GM23338 (cell line): ENCODE measurements at regions not wholly inside any gene's neighbourhood (a gene's known extent, or its start where the extent isn't known, plus 50 kb on each side); places are given as distances from the start of the nearest gene placed in this dataset.

ENCODE experiments used
- ATAC-seq: fragments of 200-7000 bp; cut with Tn5 transposase; 3 replicates; pipeline ENCODE4 v1.9.1; 2020
- DNase-seq: peaks from one replicate; pipeline ENCODE4 v3.0.0-alpha.2; 2015; ENCODE audit warnings: low spot score
- H2AFZ ChIP-seq: fragments of 200-600 bp; sonication (generic); 2 replicates; pipeline ENCODE4 v1.8.0; 2016; ENCODE audit warnings: antibody characterized with exemption, mild to moderate bottlenecking, moderate library complexity
- H3F3A ChIP-seq: fragments of 200-600 bp; sonication (generic); replicated peaks from 2 replicates; pipeline ENCODE4 v1.8.0; 2017; ENCODE audit warnings: antibody characterized with exemption, mixed run types, low read depth
- H3K27ac ChIP-seq: fragments of 200-600 bp; sonication (generic); 2 replicates; pipeline ENCODE4 v1.6.1; 2016; ENCODE audit warnings: low read depth
- H3K27me3 ChIP-seq: fragments of 200-600 bp; sonication (generic); 2 replicates; pipeline ENCODE4 v1.8.0; 2016; ENCODE audit warnings: mild to moderate bottlenecking, mixed run types, moderate library complexity; ENCODE audit not compliant: insufficient read depth
- H3K36me3 ChIP-seq: fragments of 200-600 bp; sonication (generic); 2 replicates; pipeline ENCODE4 v1.8.0; 2016; ENCODE audit warnings: mild to moderate bottlenecking; ENCODE audit not compliant: insufficient read depth
- H3K4me1 ChIP-seq: fragments of 200-600 bp; sonication (generic); 2 replicates; pipeline ENCODE4 v1.8.0; 2016; ENCODE audit warnings: mild to moderate bottlenecking, moderate library complexity; ENCODE audit not compliant: insufficient read depth
- H3K4me2 ChIP-seq: fragments of 200-600 bp; sonication (generic); 2 replicates; pipeline ENCODE4 v1.7.1; 2017; ENCODE audit warnings: mixed run types
- H3K4me3 ChIP-seq: fragments of 200-600 bp; sonication (generic); 2 replicates; pipeline ENCODE4 v1.6.1; 2016; ENCODE audit warnings: mixed run types
- H3K79me2 ChIP-seq: fragments of 200-600 bp; sonication (generic); replicated peaks from 2 replicates; pipeline ENCODE4 v1.8.0; 2017; ENCODE audit warnings: mild to moderate bottlenecking; ENCODE audit not compliant: insufficient read depth
- H3K9me2 ChIP-seq: fragments of 200-600 bp; sonication (generic); 2 replicates; pipeline ENCODE4 v1.8.0; 2017; ENCODE audit not compliant: insufficient read depth
- H4K20me1 ChIP-seq: fragments of 200-600 bp; sonication (generic); replicated peaks from 2 replicates; pipeline ENCODE4 v1.8.0; 2017; ENCODE audit warnings: mild to moderate bottlenecking; ENCODE audit not compliant: insufficient read depth
- H3K27ac Mint-ChIP-seq: 2 replicates; pipeline ENCODE4 v1.8.0; 2020; ENCODE audit warnings: inconsistent platforms, mild to moderate bottlenecking, moderate library complexity, mixed read lengths
- H3K27me3 Mint-ChIP-seq: 3 replicates; pipeline ENCODE4 v1.8.0; 2022; ENCODE audit warnings: low read depth, mild to moderate bottlenecking, moderate library complexity, mixed read lengths, inconsistent platforms; ENCODE audit not compliant: insufficient read depth, poor library complexity
- H3K36me3 Mint-ChIP-seq: 3 replicates; pipeline ENCODE4 v1.8.0; 2021; ENCODE audit warnings: low read depth, mild to moderate bottlenecking, inconsistent platforms, moderate library complexity, mixed read lengths
- H3K4me1 Mint-ChIP-seq: 3 replicates; pipeline ENCODE4 v1.8.0; 2020; ENCODE audit warnings: mild to moderate bottlenecking, inconsistent platforms, mixed read lengths
- H3K4me3 Mint-ChIP-seq: 3 replicates; pipeline ENCODE4 v1.8.0; 2021; ENCODE audit warnings: moderate library complexity, mild to moderate bottlenecking, inconsistent platforms, mixed read lengths
- H3K9me3 Mint-ChIP-seq: 3 replicates; pipeline ENCODE4 v1.8.0; 2020; ENCODE audit warnings: moderate library complexity, mild to moderate bottlenecking, inconsistent platforms, mixed read lengths
- CREB1 ChIP-seq: fragments of 250-450 bp; sonication (Bioruptor Pico); IDR thresholded peaks from 2 replicates; pipeline ENCODE4 v1.5.0; 2020; ENCODE audit warnings: low read depth, mild to moderate bottlenecking, moderate library complexity
- ETS1 ChIP-seq: IDR thresholded peaks from 2 replicates; pipeline ENCODE4 v1.6.1; 2016; ENCODE audit warnings: antibody characterized with exemption
- EZH2 ChIP-seq: fragments of 200-600 bp; sonication (generic); IDR thresholded peaks from one replicate; pipeline ENCODE4 v1.8.0; 2017; ENCODE audit warnings: antibody characterized with exemption, mild to moderate bottlenecking, low read depth; ENCODE audit not compliant: unreplicated experiment
- EZH2phosphoT487 ChIP-seq: fragments of 200-600 bp; sonication (generic); IDR thresholded peaks from one replicate; pipeline ENCODE4 v1.8.1; 2018; ENCODE audit warnings: antibody characterized with exemption; ENCODE audit not compliant: unreplicated experiment
- JUNB ChIP-seq: IDR thresholded peaks from one replicate; pipeline ENCODE4 v1.6.1; 2016; ENCODE audit warnings: antibody characterized with exemption; ENCODE audit not compliant: unreplicated experiment
- NANOG ChIP-seq: IDR thresholded peaks from 2 replicates; pipeline ENCODE4 v1.6.1; 2016; ENCODE audit warnings: antibody characterized with exemption, borderline replicate concordance
- POLR2AphosphoS5 ChIP-seq: IDR thresholded peaks from 2 replicates; pipeline ENCODE4 v1.6.1; 2016; ENCODE audit warnings: antibody characterized with exemption, low read depth
- ZNF114 ChIP-seq: fragments of 250-450 bp; sonication (Bioruptor Pico); IDR thresholded peaks from 2 replicates; pipeline ENCODE4 v1.5.0; 2020; ENCODE audit warnings: mild to moderate bottlenecking, moderate library complexity
- ZNF331 ChIP-seq: fragments of 250-450 bp; sonication (Bioruptor Pico); IDR thresholded peaks from 2 replicates; pipeline ENCODE4 v1.5.0; 2020; ENCODE audit warnings: low read depth, mild to moderate bottlenecking, moderate library complexity
- ZNF462 ChIP-seq: fragments of 250-450 bp; sonication (Bioruptor Pico); IDR thresholded peaks from 2 replicates; pipeline ENCODE4 v1.5.0; 2020; ENCODE audit warnings: mild to moderate bottlenecking, moderate library complexity

- no peak overlapping the region for H3K4me2 ChIP-seq
- no peaks in the 10 kb centered on the region for H3K27me3 ChIP-seq
- Mint-ChIP-seq H3K4me1 (peaks cover 6% of the 10 kb centered on the region; the same call in 2 of the 3 replicates), H3K27ac (no peak overlapping the region), H3K36me3 (no peaks in the 10 kb centered on the region), H3K27me3 (peaks cover 8% of the 10 kb centered on the region), H3K9me3 (no peaks in the 10 kb centered on the region), H3K4me3 (no peak overlapping the region)
- H3K27ac ChIP-seq: no peak overlapping the region
- TF ChIP-seq ZNF331 (CRISPR knock-in tag): no peak
- no peak for TF ChIP-seq EZH2
- peak; percentile 85 for TF ChIP-seq ZNF462 (CRISPR knock-in tag)
- H3K4me1 ChIP-seq: no peaks in the 10 kb centered on the region
- ATAC-seq (peak; percentile 76), DNase-seq (peak; percentile 5)
- H4K20me1 ChIP-seq: no peaks in the 10 kb centered on the region
- no peak overlapping the region for H3K4me3 ChIP-seq
- no peak overlapping the region for H2AFZ ChIP-seq
- no peaks in the 10 kb centered on the region for H3K79me2 ChIP-seq
- no peaks in the 10 kb centered on the region for H3K9me2 ChIP-seq
- H3K36me3 ChIP-seq: no peaks in the 10 kb centered on the region
- H3F3A ChIP-seq: no peaks in the 10 kb centered on the region
Measured at GRCh38 chr4:173801361-173801760, 271.3 kb upstream of the HAND2 start.

GRCh38 chr4:173797296-173797695 is 267.3 kb upstream of the HAND2 start:
- H3F3A ChIP-seq: no peaks in the 10 kb centered on the region
- no peak overlapping the region for H3K4me3 Mint-ChIP-seq
- H3K79me2 ChIP-seq: no peaks in the 10 kb centered on the region
- no peak overlapping the region for H2AFZ ChIP-seq
- H3K27me3 ChIP-seq: no peaks in the 10 kb centered on the region
- H3K9me3 Mint-ChIP-seq: no peaks in the 10 kb centered on the region
- no peak overlapping the region for H3K27ac Mint-ChIP-seq
- no peaks in the 10 kb centered on the region for H3K36me3 ChIP-seq
- no peaks in the 10 kb centered on the region for H3K36me3 Mint-ChIP-seq
- no peak overlapping the region for H3K4me3 ChIP-seq
- H3K4me1 ChIP-seq: no peaks in the 10 kb centered on the region
- ATAC-seq (no peak), DNase-seq (no peak)
- H4K20me1 ChIP-seq: no peaks in the 10 kb centered on the region
- TF ChIP-seq EZH2 (no peak), EZH2phosphoT487 (no peak), ETS1 (no peak), JUNB (no peak), CREB1 (CRISPR knock-in tag) (no peak), ZNF114 (CRISPR knock-in tag) (no peak), POLR2AphosphoS5 (no peak), NANOG (no peak), ZNF331 (CRISPR knock-in tag) (no peak)
- H3K4me2 ChIP-seq: no peak overlapping the region
- H3K9me2 ChIP-seq: no peaks in the 10 kb centered on the region
- peaks cover 6% of the 10 kb centered on the region; the same call in 2 of the 3 replicates for H3K4me1 Mint-ChIP-seq
- H3K27ac ChIP-seq: no peak overlapping the region
- H3K27me3 Mint-ChIP-seq: peaks cover 5% of the 10 kb centered on the region
